ENCODE measurements at regions not wholly inside any gene's neighbourhood (a gene's known extent, or its start where the extent isn't known, plus 50 kb on each side); places are given as distances from the start of the nearest gene placed in this dataset.

DNA sequence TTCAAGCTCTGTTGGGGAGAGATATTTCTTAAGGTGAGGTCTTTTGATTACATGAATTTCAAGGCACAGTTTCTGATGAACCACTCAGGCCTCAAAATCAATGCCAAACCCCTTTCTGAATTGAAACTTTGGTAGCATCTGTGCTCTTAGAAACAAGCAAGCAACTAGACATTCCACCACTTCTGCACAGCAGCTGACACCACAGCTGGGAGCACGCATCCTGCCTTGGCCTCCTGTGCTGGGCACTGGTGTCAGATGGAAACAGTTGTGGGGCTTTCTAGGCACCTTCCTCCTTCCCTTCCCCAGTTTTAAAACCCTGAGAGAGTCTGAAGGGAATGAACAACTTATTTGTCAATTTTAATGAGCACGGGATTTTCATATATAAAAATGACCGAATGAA lies 360.2 kb downstream of the ADGRL2 start:
- no peak for TF ChIP-seq CTCF (IDR thresholded peaks at IDR 0.05; ENCODE audit: insufficient read depth, low read depth, low read length, missing control alignments)
- DNase-seq (ENCODE audit: low read depth): no peak
- H3K4me3 ChIP-seq (ENCODE audit: low read length): no peak overlapping the region

GRCh38 chr1:82160036-82160435 lies 359.3 kb downstream of the ADGRL2 start:
- peak; percentile 93 for DNase-seq (ENCODE audit: low read depth)
- TF ChIP-seq CTCF (IDR thresholded peaks at IDR 0.05; ENCODE audit: insufficient read depth, low read depth, low read length, missing control alignments): no peak

DNA sequence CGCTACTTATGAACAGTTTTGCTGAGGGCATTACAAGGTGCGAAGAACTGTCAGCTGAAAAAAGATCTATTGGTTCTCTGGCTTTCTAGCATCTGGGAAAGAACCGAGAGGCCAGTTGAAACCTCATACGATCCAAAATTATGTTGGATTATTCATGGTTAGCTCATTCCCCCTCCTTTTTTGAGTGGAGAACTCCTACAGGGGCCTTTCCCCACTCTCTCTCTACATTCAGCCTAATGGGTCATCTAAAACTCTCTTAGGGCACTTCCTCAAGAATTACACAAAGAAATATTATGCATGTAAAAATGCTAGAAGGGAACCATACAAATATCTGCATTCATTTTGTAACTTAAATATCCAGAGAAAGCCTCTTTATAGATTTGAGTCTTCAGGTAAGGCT lies 358.2 kb downstream of the ADGRL2 start:
- DNase-seq (ENCODE audit: low read depth): no peak
- TF ChIP-seq CTCF (IDR thresholded peaks at IDR 0.05; ENCODE audit: insufficient read depth, low read depth, low read length, missing control alignments): no peak
- no peak overlapping the region for H3K4me3 ChIP-seq (ENCODE audit: low read length)

More at GRCh38 chr1:82160036-82160435, 359.3 kb downstream of the ADGRL2 start:
- H3K4me3 ChIP-seq (ENCODE audit: low read length): no peak overlapping the region

GRCh38 chr1:82154219-82154970 lies 353.7 kb downstream of the ADGRL2 start:
- H3K4me3 ChIP-seq (ENCODE audit: low read length): no peak overlapping the region
- no peak for DNase-seq (ENCODE audit: low read depth)
- no peak for TF ChIP-seq CTCF (IDR thresholded peaks at IDR 0.05; ENCODE audit: insufficient read depth, low read depth, low read length, missing control alignments)

GRCh38 chr1:82153752-82154151 lies 353.0 kb downstream of the ADGRL2 start:
- no peak for TF ChIP-seq CTCF (IDR thresholded peaks at IDR 0.05; ENCODE audit: insufficient read depth, low read depth, low read length, missing control alignments)
- H3K4me3 ChIP-seq (ENCODE audit: low read length): no peak overlapping the region
- DNase-seq (ENCODE audit: low read depth): no peak

DNA sequence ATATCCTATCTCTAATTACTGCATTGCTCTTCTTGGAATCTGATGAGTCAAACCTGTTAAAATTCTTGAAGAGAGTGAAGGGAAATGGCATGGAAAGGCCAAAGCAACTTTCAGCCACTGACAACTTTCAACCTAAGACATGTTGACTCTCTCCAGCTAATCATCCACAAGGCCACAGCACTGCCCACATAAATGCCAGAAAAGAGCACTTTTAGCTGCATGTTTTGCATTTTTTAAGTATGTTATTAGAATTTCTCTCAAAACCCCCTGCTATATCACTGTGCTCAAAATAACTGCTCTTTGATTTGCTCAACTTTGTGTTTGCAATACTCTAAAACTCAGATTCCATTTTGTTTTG lies 352.5 kb downstream of the ADGRL2 start:
- DNase-seq (ENCODE audit: low read depth): no peak
- no peak overlapping the region for H3K4me3 ChIP-seq (ENCODE audit: low read length)
- no peak for TF ChIP-seq CTCF (IDR thresholded peaks at IDR 0.05; ENCODE audit: insufficient read depth, low read depth, low read length, missing control alignments)
